NB4 (cell line): ENCODE measurements at regions not wholly inside any gene's neighbourhood (a gene's known extent, or its start where the extent isn't known, plus 50 kb on each side); places are given as distances from the start of the nearest gene placed in this dataset.

ENCODE experiments used
- POLR2A ChIP-seq: IDR thresholded peaks from 2 replicates; pipeline ENCODE4 v1.6.1; 2011; ENCODE audit warnings: mild to moderate bottlenecking; ENCODE audit not compliant: insufficient read length; ENCODE audit errors: extremely low read depth
- TF ChIP-seq, protein P1 (sequence below): IDR thresholded peaks from 2 replicates; pipeline ENCODE4 v1.6.1; 2011; ENCODE audit warnings: low read depth, low read length
- TF ChIP-seq, protein P2 (sequence below): IDR thresholded peaks from one replicate; pipeline ENCODE4 v1.5.1; 2012; ENCODE audit warnings: low read depth, low read length

DNA sequence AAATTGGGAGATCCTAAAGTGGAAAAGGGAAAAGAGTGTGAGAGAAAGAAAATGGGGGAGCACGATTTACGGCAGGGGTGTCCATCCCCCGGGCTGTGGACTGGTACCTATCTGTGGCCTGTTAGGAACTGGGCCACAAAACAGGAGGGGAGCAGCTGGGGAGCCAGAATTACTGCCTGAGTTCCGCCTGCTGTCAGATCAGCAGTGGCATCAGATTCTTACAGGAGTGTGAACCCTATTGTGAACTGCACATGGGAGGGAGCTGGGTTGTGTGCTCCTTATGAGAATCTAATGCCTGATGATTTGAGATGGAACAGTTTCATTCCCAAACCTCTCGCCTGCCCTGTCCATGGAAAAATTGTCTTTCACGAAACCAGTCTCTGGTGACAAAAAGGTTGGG, 108.3 kb upstream of the ADAMTSL1 start:
- no peak for TF ChIP-seq POLR2A
- TF ChIP-seq, protein P1, sequence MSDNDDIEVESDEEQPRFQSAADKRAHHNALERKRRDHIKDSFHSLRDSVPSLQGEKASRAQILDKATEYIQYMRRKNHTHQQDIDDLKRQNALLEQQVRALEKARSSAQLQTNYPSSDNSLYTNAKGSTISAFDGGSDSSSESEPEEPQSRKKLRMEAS, result no peak
- TF ChIP-seq, protein P2, sequence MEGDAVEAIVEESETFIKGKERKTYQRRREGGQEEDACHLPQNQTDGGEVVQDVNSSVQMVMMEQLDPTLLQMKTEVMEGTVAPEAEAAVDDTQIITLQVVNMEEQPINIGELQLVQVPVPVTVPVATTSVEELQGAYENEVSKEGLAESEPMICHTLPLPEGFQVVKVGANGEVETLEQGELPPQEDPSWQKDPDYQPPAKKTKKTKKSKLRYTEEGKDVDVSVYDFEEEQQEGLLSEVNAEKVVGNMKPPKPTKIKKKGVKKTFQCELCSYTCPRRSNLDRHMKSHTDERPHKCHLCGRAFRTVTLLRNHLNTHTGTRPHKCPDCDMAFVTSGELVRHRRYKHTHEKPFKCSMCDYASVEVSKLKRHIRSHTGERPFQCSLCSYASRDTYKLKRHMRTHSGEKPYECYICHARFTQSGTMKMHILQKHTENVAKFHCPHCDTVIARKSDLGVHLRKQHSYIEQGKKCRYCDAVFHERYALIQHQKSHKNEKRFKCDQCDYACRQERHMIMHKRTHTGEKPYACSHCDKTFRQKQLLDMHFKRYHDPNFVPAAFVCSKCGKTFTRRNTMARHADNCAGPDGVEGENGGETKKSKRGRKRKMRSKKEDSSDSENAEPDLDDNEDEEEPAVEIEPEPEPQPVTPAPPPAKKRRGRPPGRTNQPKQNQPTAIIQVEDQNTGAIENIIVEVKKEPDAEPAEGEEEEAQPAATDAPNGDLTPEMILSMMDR, result no peak
